Activated CD8-positive, alpha-beta memory T cell treated with anti-CD3 and anti-CD28 coated beads for 4 hours (primary cell): ENCODE measurements at regions not wholly inside any gene's neighbourhood (a gene's known extent, or its start where the extent isn't known, plus 50 kb on each side); places are given as distances from the start of the nearest gene placed in this dataset.

Source experiments
- DNase-seq, 2 donors: peaks; one replicate each; pipeline ENCODE4 v3.0.0-alpha.2; 2020; ENCODE audit warnings: low read depth in 2 of 2

DNA sequence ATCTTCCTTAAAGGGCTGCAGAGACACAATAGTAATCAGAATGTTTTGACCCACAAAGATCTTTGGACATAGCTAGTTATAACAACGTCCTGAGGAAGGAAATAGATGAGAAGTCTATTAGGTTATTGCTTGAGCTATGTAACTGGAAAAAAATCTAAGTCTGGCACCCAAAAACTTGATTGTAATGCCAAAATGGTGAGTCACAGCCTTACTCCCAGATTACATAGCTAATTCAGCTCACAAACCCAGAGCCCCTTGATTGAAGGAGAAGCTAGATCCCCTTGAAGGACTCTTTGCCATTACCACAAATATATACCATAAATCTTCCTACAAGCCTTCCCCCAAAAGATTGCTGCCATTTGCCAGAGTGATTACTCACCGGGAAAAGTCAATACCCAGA, 341.8 kb upstream of the KIF2A start:
- DNase-seq: no peak

DNA sequence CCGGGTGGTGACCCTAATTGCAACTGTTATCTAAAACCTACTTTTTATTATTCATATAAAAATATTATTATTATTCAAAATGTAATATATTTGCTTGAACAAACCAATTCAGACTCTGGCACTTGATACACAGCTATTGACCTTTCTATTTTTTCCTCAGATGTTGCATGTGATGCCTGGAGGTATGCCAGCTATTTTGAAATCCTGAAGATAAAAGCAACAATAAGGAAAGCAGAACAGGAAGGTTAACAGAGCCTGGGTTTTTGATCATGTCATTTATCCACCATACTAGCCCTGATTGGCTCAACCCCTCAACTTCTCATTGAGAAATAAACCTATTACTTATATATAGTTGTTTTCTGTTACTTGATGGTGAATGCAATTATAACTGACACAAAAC, 340.9 kb upstream of the KIF2A start:
- no peak for DNase-seq

DNA sequence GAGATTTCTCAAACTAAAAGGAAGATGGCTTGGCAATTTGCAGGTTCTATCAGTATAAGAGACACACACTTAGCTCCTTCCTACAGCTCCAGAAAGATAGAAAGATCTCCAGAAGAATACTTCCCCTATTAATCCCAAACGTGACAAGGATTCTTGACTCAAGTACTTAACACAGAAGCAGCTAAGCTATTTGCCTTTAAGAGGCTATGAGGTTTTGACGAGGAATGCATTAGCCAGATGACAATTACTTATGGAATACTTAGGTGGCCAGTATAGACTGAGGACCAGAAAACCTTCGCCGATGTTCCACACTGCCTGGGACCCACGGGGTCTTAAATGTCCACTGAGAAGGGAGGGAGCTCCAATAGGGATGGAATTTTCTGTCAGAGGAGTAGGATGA, 340.5 kb upstream of the KIF2A start:
- no peak for DNase-seq

DNA sequence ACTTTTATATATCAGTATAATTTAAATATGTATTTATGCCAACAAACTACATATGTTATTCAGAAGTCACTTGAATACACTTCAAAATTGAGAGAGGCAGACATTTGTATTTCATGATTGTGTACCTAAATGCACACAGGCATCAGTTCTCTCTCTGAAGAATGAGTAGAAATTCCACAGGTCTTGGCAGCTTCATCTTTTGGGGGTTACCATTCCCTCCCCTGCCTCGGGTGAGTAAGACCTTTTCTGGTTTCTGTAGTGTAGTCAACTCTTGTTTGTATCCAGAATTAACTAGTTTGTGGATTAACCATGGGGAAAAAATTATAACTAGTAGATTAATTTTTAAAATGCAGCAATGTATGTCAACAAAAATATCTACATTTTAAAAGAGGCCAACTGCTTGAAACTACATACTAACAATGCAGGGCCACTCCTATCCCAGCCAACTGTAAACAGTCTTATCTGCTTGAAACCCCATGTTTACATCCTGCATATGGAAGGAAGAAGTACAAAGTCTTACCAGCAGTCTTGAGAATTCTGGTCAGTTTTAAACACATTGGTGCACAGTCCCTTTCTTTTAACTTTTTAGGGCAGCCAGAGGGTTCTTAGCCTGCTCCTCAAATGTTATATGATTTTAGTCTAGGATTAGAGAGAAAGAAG, 339.6 kb upstream of the KIF2A start:
- no peak for DNase-seq

DNA sequence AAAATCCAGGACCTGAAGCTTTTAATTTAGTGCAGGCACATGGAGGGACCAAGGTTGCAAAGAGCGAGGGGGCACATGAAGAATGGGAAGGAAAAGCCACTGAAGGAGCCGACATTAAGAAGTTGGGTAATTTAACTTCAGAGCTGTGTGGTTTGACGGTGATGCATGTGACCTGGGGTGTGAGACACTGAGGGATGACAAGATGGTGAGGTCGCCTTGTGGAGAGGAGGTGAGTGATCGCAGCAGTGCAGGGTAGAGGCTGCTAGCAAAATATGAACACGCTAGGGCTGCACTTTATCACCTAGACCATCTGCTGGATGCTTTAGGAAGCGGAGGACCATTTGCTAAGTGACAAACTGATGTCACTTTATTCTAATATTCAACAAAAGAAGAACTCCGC, 339.0 kb upstream of the KIF2A start:
- no peak for DNase-seq

DNA sequence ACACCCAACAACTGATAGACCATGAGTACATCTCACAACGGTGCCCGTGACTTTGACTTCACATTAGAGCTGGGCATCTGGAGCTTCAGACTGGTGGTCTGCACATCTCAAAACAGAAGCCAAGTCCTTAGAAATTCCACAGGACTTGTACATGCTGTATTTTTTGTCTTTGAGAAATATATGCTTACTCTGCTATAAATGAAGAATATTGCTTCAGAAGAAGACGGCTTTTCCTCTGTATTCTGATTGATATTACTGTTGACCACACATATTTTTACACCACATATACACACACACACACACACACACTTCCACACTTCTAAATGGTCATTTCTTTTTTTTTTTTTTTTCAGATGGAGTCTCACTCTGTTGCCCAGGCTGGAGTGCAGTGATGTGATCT, 338.3 kb upstream of the KIF2A start:
- no peak for DNase-seq

DNA sequence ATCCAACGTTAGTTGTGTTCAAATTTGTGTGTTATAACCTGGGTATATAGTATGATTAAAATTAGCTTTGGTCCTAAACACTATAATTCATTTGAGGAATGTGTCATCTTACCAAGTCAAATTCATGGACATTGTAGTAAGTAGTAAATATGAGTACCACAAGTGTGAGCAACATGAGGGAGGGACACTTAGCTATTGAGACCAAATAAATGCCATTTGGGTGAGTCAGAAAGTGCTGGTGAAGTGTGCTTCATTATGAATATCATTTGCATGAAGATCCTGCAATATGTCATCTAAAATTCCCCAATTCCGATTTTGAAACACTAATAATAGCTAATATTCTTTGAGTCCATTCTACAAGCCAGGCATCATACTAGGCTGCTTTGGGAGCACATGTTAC, 336.7 kb upstream of the KIF2A start:
- no peak for DNase-seq

- no peak for DNase-seq
These were observed 336.3 kb upstream of the KIF2A start for GRCh38 chr5:61969755-61970154.

- no peak for DNase-seq
These were observed 335.8 kb upstream of the KIF2A start for GRCh38 chr5:61970218-61970617.

DNA sequence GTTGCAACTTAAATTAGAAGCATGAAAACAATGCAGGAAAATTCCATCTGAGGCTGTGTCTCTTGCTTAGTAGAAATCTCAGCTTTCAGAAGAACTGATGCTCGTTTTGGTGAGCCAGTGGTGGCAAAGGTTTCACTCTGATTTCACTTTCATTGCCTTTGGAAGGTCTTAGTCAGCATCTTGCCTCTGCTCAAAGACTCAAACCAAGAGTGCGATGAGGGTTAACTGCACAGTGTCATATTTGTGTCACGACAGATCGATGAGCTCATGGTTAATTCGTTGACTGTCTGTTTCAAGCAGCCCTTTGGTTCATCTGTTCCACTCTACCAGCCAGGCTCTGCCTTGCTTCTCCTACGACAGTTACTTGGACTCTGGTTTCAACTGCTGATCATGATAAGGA, 331.3 kb upstream of the KIF2A start:
- DNase-seq: no peak

DNA sequence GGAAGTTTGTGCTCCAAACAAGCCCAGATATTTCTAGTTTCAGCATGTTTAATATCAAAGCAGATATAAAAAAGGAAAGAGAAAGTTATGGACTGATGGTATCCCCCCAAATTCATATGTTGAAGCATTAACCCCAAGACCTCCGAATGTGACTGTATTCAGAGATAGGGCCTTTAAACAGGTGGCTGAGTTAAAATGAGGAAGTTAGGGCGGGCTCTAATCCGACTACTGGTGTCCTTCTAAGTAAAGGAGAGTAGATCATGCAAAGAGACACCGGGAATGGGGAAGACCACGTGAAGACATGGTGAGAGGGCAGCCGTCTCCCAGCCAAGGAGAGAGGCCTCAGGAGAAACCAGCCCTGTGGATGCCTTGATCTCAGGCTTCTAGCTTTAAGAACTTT, 324.1 kb upstream of the KIF2A start:
- no peak for DNase-seq

GRCh38 chr5:61991430-61991829, 314.6 kb upstream of the KIF2A start:
- DNase-seq: no peak

GRCh38 chr5:61991866-61992265, 314.1 kb upstream of the KIF2A start:
- DNase-seq: no peak

DNA sequence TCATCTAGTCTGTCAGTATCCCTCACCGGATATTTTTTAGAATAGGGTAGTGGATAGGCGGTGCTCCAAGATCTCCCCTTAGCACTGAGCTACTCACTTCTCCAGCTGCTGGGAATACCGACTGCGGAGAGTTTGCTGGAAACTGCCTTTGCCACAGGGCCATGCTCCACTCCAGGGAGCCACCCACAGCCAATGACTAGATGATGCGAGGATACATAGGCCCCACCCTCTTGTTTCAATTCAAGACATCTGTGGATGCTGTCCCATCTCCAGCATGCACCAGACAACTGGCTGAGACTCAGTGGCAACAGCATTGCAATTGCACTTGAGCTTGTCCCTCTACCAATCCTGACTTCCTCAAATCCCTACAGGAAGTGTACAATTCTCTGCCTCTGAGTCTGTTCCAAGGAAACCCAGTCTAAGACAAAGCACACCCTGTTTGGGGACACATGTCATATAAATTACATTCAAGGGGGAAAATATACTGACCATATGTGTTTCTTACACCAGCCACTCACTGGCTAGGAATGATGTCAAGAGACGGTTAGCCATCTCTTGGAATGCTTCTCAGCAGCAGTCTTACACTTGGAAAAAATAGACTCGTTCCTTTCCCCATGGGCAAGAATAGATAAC, 312.6 kb upstream of the KIF2A start:
- DNase-seq: no peak

DNA sequence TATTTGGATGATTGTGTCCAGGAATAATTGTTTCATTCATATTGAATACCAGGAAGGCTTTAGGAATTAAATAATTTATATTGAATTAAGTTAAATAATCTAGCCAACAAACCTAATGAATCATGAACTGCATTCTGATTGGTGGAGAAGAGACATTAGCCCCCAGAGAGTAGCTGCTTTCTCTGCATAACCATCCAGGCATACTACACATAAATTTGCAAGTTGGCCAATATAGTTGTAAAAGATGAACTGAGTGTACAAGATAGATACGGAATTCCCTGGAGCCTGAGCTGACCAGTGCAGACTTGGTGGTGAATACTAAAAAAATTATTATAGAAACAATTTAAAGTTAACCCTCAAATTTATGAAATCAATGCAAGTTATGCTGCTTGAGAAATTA, 311.8 kb upstream of the KIF2A start:
- DNase-seq: no peak

DNA sequence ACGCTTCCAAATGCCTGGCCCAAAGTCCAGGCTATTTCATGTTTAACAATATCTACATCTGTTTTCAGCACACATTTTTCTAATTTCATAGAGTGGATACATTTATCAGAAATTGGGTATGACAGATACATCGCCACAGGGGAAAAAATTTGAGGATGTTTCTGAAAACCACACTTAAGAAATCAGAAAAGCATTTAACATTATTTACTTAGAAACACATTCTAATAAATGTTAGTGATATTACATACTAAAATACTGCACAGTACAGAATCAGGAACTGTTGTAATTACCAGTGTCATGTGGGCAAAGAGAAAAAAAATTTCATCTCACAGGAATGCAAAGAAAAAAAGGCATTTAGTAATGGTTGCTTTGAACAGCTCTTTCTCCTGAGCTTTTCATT, 310.5 kb upstream of the KIF2A start:
- DNase-seq: no peak

DNA sequence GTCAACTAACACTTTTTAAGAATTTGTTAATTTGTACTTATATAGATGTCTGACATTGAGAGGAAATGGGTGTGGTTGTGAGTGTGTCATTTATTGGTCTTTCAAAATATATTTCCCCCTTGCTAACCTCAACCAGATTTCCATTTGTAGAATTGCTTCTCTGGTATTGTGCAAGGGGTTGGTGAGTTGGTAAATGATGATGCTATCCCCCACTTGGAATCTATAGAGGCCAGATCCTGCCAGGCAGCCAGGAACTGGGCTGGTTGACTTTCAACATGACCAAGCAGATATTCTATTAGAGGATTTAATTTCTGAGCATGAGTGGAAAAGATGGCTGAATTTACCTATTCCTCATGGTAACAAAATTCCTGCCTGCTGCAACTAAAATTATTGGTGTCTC, 306.6 kb upstream of the KIF2A start:
- DNase-seq: no peak

GRCh38 chr5:62000646-62001045, 305.4 kb upstream of the KIF2A start:
- DNase-seq: no peak

DNA sequence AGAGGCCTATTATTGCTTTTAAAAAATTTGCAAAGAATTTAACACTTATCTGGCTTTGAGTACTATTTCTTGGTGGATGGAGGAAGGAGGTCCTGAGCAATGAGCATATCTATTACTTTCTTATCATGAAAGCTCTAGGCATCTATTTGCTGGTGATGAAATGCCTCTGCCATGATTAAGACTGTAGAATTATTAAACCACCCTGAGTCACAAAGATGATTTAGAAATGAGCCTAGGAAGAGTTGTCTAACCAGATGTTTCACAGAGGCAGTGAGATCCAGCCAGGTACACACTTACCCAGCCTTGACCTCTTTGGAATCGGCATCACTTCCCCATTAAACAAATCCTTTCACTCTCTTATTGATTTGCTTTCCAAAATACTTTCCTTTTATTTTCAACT, 304.4 kb upstream of the KIF2A start:
- DNase-seq: no peak

DNA sequence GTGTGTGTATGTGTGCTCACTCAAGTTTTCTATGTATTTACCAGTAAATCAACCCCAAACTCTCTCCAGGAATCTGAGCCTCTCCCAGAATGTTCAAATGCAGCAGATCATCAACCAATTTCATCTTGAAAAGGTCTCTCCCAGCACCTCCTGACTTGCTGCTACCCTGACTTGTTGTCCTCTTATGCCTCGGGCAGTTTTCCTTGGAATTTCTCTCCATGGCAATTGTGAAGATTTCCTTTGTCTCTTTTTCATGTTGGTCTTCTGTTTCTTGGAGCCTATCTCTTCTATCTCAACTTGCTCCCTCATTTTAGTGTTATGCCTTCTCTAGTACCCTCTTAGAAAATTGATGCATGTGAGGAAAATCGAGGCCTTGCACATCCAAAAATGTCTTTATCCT, 303.6 kb upstream of the KIF2A start:
- no peak for DNase-seq

- DNase-seq: no peak
These were observed 300.5 kb upstream of the KIF2A start for GRCh38 chr5:62005551-62005950.

- DNase-seq: no peak
These were observed 298.5 kb upstream of the KIF2A start for GRCh38 chr5:62007457-62007856.

GRCh38 chr5:62011089-62011664, 294.8 kb upstream of the KIF2A start:
- DNase-seq: no peak

GRCh38 chr5:62017092-62017491, 288.9 kb upstream of the KIF2A start:
- no peak for DNase-seq
